ENCODE measurements at regions not wholly inside any gene's neighbourhood (a gene's known extent, or its start where the extent isn't known, plus 50 kb on each side); places are given as distances from the start of the nearest gene placed in this dataset.

- CTCF ChIA-PET = interaction anchor here (1.0 kb wide), 1 partner anchor 59 kb away, joined by 3 read pairs; no protein-coding TSS in a partner anchor
- Histone ChIP-seq H3K79me2 (ENCODE audit: insufficient read depth) (no peaks in the 10 kb centered on the region), H3K9me2 (no peaks in the 10 kb centered on the region), H3K9ac (no peak overlapping the region), H2AFZ (ENCODE audit: low read depth) (no peak overlapping the region), H3K4me1 (ENCODE audit: control insufficient read depth in 1 of 2, insufficient read depth in 2 of 2, low read depth in 1 of 2, low read length in 1 of 2) (peaks cover 0 to 18% of the 10 kb centered on the region in 2 experiments), H3K9me3 (no peaks in the 10 kb centered on the region), H3F3A (replicated peaks; ENCODE audit: insufficient read depth) (peaks cover 29% of the 10 kb centered on the region), H3K4me3 (ENCODE audit: low read depth in 2 of 2, low read length in 1 of 2) (no peak overlapping the region), H3K36me3 (replicated peaks in 1 of 2; ENCODE audit: control insufficient read depth in 1 of 2, insufficient read depth in 2 of 2, low read length in 1 of 2) (no peaks in the 10 kb centered on the region), H3K27me3 (ENCODE audit: insufficient read depth) (no peaks in the 10 kb centered on the region), H3K27ac (ENCODE audit: low read depth in 2 of 2, low read length in 1 of 2) (no peak overlapping the region), H4K20me1 (ENCODE audit: insufficient read depth) (no peaks in the 10 kb centered on the region), H3K4me2 (no peak overlapping the region)
- DNase-seq = no peak
- no peak for TF ChIP-seq REST (IDR thresholded peaks at IDR 0.05; ENCODE audit: low read depth, low read length)
- TF ChIP-seq POLR2AphosphoS5 (IDR thresholded peaks at IDR 0.05; ENCODE audit: low read depth, low read length) = no peak
- TF ChIP-seq RAD21 (IDR thresholded peaks at IDR 0.05; ENCODE audit: low read length) = no peak
- no peak for TF ChIP-seq RXRA (IDR thresholded peaks at IDR 0.05; ENCODE audit: borderline replicate concordance, low read depth)
- TF ChIP-seq GATA2 (CRISPR knock-in tag; IDR thresholded peaks at IDR 0.05) = no peak
- no peak for TF ChIP-seq MXI1 (IDR thresholded peaks at IDR 0.05; ENCODE audit: low read depth, low read length)
- no peak for TF ChIP-seq IRF3 (IDR thresholded peaks at IDR 0.05; ENCODE audit: low read depth, low read length)
- TF ChIP-seq GABPA (IDR thresholded peaks at IDR 0.05; ENCODE audit: low read depth) = no peak
- no peak for TF ChIP-seq RFX5 (IDR thresholded peaks at IDR 0.05; ENCODE audit: low read length)
- no peak for TF ChIP-seq YY1 (IDR thresholded peaks at IDR 0.05; ENCODE audit: low read depth)
- TF ChIP-seq FOSL2 (IDR thresholded peaks at IDR 0.05; ENCODE audit: borderline replicate concordance, low read depth) = no peak
- no peak for TF ChIP-seq CTCF (IDR thresholded peaks at IDR 0.05)
- TF ChIP-seq PBX3 (IDR thresholded peaks at IDR 0.05) = no peak
- TF ChIP-seq TAF1 (IDR thresholded peaks at IDR 0.05; ENCODE audit: borderline replicate concordance, low read depth, low read length) = no peak
- no peak for TF ChIP-seq JUND (IDR thresholded peaks at IDR 0.05)
- WGBS (ENCODE audit: low lambda C conversion rate) = 88% methylated on average over 6 of the region's 6 CpGs
- POLR2A ChIA-PET = no interaction called here
Observed at GRCh38 chr3:107213044-107213669, 164.1 kb upstream of the CCDC54 start.

All from SK-N-SH (cell line).